ENCODE measurements at regions not wholly inside any gene's neighbourhood (a gene's known extent, or its start where the extent isn't known, plus 50 kb on each side); places are given as distances from the start of the nearest gene placed in this dataset.

DNA sequence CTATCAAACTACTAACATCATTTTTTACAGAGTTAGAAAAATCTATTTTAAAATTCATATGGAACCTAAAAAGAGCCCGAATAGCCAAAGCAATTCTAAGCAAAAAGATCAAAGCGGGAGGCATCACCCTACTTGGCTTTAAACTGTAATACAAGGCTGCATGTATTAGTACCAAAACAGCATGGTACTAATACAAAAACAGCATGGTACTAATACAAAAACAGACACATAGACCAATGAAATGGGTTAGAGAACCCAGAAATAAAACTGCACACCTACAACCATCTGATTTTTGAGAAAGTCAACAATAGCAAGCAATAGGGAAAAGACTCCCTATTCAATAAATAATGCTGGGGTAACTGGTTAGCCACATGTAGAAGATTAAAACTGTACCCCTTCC is 640.7 kb downstream of the IRS1 start:
- no peak for ATAC-seq
- intact Hi-C loops (cut with micrococcal nuclease) = no loop called here
- H3K9me3 Mint-ChIP-seq = no peaks in the 10 kb centered on the region
- no peak for DNase-seq
- Histone ChIP-seq H3K4me1 (ENCODE audit: control insufficient read depth in 2 of 2, insufficient read depth in 2 of 2, low read length in 2 of 2) (no peaks in the 10 kb centered on the region), H3K9me3 (ENCODE audit: control insufficient read depth in 2 of 3, low read length in 3 of 3) (no peaks in the 10 kb centered on the region), H3K27ac (ENCODE audit: low read depth, low read length) (no peak overlapping the region), H3K27me3 (ENCODE audit: control insufficient read depth in 2 of 2, insufficient read depth in 2 of 2, low read length in 2 of 2) (no peaks in the 10 kb centered on the region), H3K36me3 (ENCODE audit: control insufficient read depth in 2 of 3, insufficient read depth in 3 of 3, low read length in 3 of 3) (no peaks in the 10 kb centered on the region), H3K4me3 (ENCODE audit: low read length) (no peak overlapping the region)
- H3K4me1 Mint-ChIP-seq = no peaks in the 10 kb centered on the region
- H3K27ac Mint-ChIP-seq = no peak overlapping the region
- no peaks in the 10 kb centered on the region for H3K36me3 Mint-ChIP-seq
- no peak overlapping the region for H3K4me3 Mint-ChIP-seq
- ChIA-PET CTCF (no interaction called here), POLR2A (no interaction called here)
- H3K27me3 Mint-ChIP-seq = peaks cover 3 to 37% (median 13%) of the 10 kb centered on the region in 5 donors

DNA sequence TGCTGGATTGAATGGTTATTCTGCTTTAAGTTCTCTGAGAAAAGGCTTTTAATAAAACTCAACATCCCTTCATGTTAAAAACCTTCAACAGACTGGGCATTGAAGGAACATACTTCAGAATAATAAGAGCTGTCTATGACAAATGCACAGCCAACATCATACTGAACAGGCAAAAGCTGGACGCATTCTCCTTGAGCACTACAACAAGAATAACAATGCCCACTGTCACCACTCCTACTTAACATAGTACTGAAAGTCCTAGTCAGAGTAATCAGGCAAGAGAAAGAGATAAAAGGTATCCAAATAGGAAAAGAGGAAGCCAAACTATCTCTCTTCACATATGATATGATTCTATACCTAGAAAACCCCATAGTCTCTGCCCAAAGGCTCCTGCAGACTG is 641.4 kb downstream of the IRS1 start:
- Histone ChIP-seq H3K36me3 (ENCODE audit: control insufficient read depth in 2 of 3, insufficient read depth in 3 of 3, low read length in 3 of 3) (no peaks in the 10 kb centered on the region), H3K4me1 (ENCODE audit: control insufficient read depth in 2 of 2, insufficient read depth in 2 of 2, low read length in 2 of 2) (no peaks in the 10 kb centered on the region), H3K27ac (ENCODE audit: low read depth, low read length) (no peak overlapping the region), H3K4me3 (ENCODE audit: low read length) (no peak overlapping the region), H3K9me3 (ENCODE audit: control insufficient read depth in 2 of 3, low read length in 3 of 3) (no peaks in the 10 kb centered on the region), H3K27me3 (ENCODE audit: control insufficient read depth in 2 of 2, insufficient read depth in 2 of 2, low read length in 2 of 2) (no peaks in the 10 kb centered on the region)
- intact Hi-C loops (cut with micrococcal nuclease) = no loop called here
- H3K9me3 Mint-ChIP-seq = no peaks in the 10 kb centered on the region
- ATAC-seq (no peak), DNase-seq (no peak)
- CTCF ChIA-PET = no interaction called here
- POLR2A ChIA-PET = no interaction called here
- H3K27me3 Mint-ChIP-seq = peaks cover 3 to 37% (median 13%) of the 10 kb centered on the region in 5 donors
- H3K4me1 Mint-ChIP-seq = no peaks in the 10 kb centered on the region
- no peak overlapping the region for H3K27ac Mint-ChIP-seq
- no peaks in the 10 kb centered on the region for H3K36me3 Mint-ChIP-seq
- H3K4me3 Mint-ChIP-seq = no peak overlapping the region

DNA sequence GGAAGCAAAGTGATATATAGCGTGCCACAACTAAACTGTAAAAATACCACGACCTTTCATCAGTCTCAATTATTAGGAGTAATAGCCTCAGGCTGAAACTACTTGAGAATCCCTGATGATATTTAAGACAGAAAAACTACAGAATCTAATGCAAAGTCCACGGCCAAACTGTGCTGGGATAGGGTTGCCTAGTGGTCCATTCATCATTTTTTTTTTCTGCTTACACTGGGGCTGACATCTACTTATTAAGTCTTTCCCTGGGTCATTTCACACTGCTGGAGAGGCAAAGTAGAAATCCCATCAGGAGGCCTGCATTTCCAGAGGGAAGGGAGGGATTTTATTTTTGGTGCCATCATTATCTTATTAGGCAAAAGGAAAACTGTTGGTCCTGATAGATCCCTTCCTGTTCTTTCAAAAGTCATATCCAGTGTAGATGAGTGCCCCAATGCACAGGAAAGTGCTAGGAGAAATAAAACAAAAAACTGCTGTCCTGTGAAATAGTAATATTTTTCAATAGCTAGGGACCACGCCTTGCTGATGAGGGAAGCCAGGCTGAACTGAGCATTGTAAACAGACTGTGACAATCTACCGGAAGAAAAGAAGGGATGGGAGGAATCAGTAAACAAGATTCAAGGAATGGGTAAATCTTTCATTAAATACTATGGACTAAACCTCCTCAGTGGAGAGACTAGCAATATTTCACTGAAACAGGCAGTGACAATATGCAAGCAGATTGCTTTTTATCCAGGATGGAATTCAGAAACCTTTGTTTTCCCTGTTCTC is 644.3 kb downstream of the IRS1 start:
- ATAC-seq = no peak
- H3K4me1 Mint-ChIP-seq = no peaks in the 10 kb centered on the region
- H3K4me3 Mint-ChIP-seq = no peak overlapping the region
- Histone ChIP-seq H3K4me1 (ENCODE audit: control insufficient read depth in 2 of 2, insufficient read depth in 2 of 2, low read length in 2 of 2) (no peaks in the 10 kb centered on the region), H3K4me3 (ENCODE audit: low read length) (no peak overlapping the region), H3K9me3 (ENCODE audit: control insufficient read depth in 2 of 3, low read length in 3 of 3) (no peaks in the 10 kb centered on the region), H3K36me3 (ENCODE audit: control insufficient read depth in 2 of 3, insufficient read depth in 3 of 3, low read length in 3 of 3) (no peaks in the 10 kb centered on the region), H3K27ac (ENCODE audit: low read depth, low read length) (no peak overlapping the region), H3K27me3 (ENCODE audit: control insufficient read depth in 2 of 2, insufficient read depth in 2 of 2, low read length in 2 of 2) (no peaks in the 10 kb centered on the region)
- ChIA-PET POLR2A (no interaction called here), CTCF (interaction anchor here (0.6 kb wide), 1 partner anchor 36 kb away, joined by 3 read pairs; no protein-coding TSS in a partner anchor)
- H3K9me3 Mint-ChIP-seq = no peaks in the 10 kb centered on the region
- H3K36me3 Mint-ChIP-seq = no peaks in the 10 kb centered on the region
- H3K27me3 Mint-ChIP-seq = peaks cover 3 to 37% (median 13%) of the 10 kb centered on the region in 5 donors
- intact Hi-C loops (cut with micrococcal nuclease) = no loop called here
- DNase-seq = no peak
- no peak overlapping the region for H3K27ac Mint-ChIP-seq

- Histone ChIP-seq H3K9me3 (ENCODE audit: control insufficient read depth in 2 of 3, low read length in 3 of 3) (no peaks in the 10 kb centered on the region), H3K4me1 (ENCODE audit: control insufficient read depth in 2 of 2, insufficient read depth in 2 of 2, low read length in 2 of 2) (no peaks in the 10 kb centered on the region), H3K4me3 (ENCODE audit: low read length) (no peak overlapping the region), H3K27ac (ENCODE audit: low read depth, low read length) (no peak overlapping the region), H3K27me3 (ENCODE audit: control insufficient read depth in 2 of 2, insufficient read depth in 2 of 2, low read length in 2 of 2) (no peaks in the 10 kb centered on the region), H3K36me3 (ENCODE audit: control insufficient read depth in 2 of 3, insufficient read depth in 3 of 3, low read length in 3 of 3) (no peaks in the 10 kb centered on the region)
- intact Hi-C loops (cut with micrococcal nuclease) = no loop called here
- CTCF ChIA-PET = no interaction called here
- H3K9me3 Mint-ChIP-seq = no peaks in the 10 kb centered on the region
- ATAC-seq (no peak), DNase-seq (no peak)
- no peak overlapping the region for H3K27ac Mint-ChIP-seq
- POLR2A ChIA-PET = no interaction called here
- H3K27me3 Mint-ChIP-seq = peaks cover 3 to 33% (median 8%) of the 10 kb centered on the region in 5 donors
- no peaks in the 10 kb centered on the region for H3K36me3 Mint-ChIP-seq
- H3K4me3 Mint-ChIP-seq = no peak overlapping the region
- H3K4me1 Mint-ChIP-seq = no peaks in the 10 kb centered on the region
Measured at GRCh38 chr2:226154610-226155009, 645.0 kb downstream of the IRS1 start.

DNA sequence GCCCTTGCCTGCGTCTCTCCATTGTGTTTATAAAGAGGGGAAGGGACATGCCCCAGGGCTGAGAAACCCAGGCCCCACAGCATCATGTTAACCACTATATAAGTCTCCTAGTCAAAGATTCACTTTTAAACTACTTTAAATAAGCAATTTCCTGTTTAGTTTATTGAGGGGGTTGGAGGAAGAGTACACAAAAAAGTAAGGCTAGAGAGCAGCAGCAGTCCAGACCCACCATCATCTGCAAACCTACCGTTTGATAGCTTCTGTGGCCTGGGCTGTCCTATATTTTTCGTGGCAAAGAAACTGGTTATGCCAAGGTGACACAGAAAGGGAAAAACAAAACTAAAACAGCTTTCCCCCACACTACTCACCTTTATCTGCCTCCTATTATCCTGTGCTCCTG is 646.1 kb downstream of the IRS1 start:
- Histone ChIP-seq H3K27ac (ENCODE audit: low read depth, low read length) (no peak overlapping the region), H3K27me3 (ENCODE audit: control insufficient read depth in 2 of 2, insufficient read depth in 2 of 2, low read length in 2 of 2) (no peaks in the 10 kb centered on the region), H3K4me1 (ENCODE audit: control insufficient read depth in 2 of 2, insufficient read depth in 2 of 2, low read length in 2 of 2) (no peaks in the 10 kb centered on the region), H3K9me3 (ENCODE audit: control insufficient read depth in 2 of 3, low read length in 3 of 3) (no peaks in the 10 kb centered on the region), H3K36me3 (ENCODE audit: control insufficient read depth in 2 of 3, insufficient read depth in 3 of 3, low read length in 3 of 3) (no peaks in the 10 kb centered on the region), H3K4me3 (ENCODE audit: low read length) (no peak overlapping the region)
- DNase-seq (no peak), ATAC-seq (no peak)
- no peak overlapping the region for H3K27ac Mint-ChIP-seq
- no peaks in the 10 kb centered on the region for H3K4me1 Mint-ChIP-seq
- POLR2A ChIA-PET = no interaction called here
- H3K9me3 Mint-ChIP-seq = no peaks in the 10 kb centered on the region
- intact Hi-C loops (cut with micrococcal nuclease) = no loop called here
- CTCF ChIA-PET = no interaction called here
- no peaks in the 10 kb centered on the region for H3K36me3 Mint-ChIP-seq
- peaks cover 0 to 35% (median 8%) of the 10 kb centered on the region in 5 donors for H3K27me3 Mint-ChIP-seq
- no peak overlapping the region for H3K4me3 Mint-ChIP-seq

DNA sequence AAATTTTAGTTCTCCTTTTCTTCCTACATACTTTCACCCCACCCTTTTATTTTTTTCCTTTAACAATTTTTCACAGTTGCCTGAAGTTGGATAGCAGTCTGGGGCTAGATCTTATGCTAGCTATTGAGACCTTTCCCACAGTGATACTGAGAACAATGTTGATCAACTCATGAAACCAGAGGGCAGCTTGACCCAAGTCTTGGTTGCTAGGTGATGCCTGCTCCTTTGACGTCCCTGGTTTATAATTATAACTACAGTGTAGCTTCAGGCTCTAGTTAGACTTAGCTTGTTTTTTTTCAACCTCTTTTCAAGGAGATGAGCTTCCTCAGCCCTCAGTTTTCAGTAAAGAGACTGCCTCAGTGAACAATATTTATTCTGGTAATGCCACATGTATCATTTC is 648.5 kb downstream of the IRS1 start:
- ChIA-PET CTCF (no interaction called here), POLR2A (no interaction called here)
- no peak overlapping the region for H3K27ac Mint-ChIP-seq
- H3K4me3 Mint-ChIP-seq = no peak overlapping the region
- Histone ChIP-seq H3K4me3 (ENCODE audit: low read length) (no peak overlapping the region), H3K4me1 (ENCODE audit: control insufficient read depth in 2 of 2, insufficient read depth in 2 of 2, low read length in 2 of 2) (no peaks in the 10 kb centered on the region), H3K9me3 (ENCODE audit: control insufficient read depth in 2 of 3, low read length in 3 of 3) (no peaks in the 10 kb centered on the region), H3K27me3 (ENCODE audit: control insufficient read depth in 2 of 2, insufficient read depth in 2 of 2, low read length in 2 of 2) (no peaks in the 10 kb centered on the region), H3K27ac (ENCODE audit: low read depth, low read length) (no peak overlapping the region), H3K36me3 (ENCODE audit: control insufficient read depth in 2 of 3, insufficient read depth in 3 of 3, low read length in 3 of 3) (no peaks in the 10 kb centered on the region)
- H3K27me3 Mint-ChIP-seq = peaks cover 0 to 26% (median 0%) of the 10 kb centered on the region in 5 donors
- H3K4me1 Mint-ChIP-seq = no peaks in the 10 kb centered on the region
- no peak for DNase-seq
- ATAC-seq = no peak
- intact Hi-C loops (cut with micrococcal nuclease) = no loop called here
- H3K36me3 Mint-ChIP-seq = no peaks in the 10 kb centered on the region
- peaks cover 0 to 1% (median 0%) of the 10 kb centered on the region in 11 donors for H3K9me3 Mint-ChIP-seq

DNA sequence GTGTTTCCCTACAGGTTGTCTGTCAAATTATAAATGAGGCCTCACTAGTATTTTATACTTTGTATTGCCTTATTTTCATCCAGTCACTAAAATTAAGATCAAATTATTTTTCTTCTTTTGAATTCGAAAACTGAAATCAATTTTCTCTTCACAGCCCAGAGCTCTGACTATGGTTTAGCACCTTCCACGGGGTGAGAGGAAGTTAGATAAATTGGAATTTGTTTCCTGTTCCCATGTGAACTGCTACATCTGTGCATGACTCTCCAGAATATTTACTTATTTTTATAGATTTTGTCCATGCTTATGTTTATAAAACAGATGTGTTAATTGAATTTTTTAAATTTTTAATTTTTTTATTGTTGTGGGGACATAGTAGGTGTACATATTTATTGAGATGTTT is 656.5 kb downstream of the IRS1 start:
- ChIA-PET POLR2A (no interaction called here), CTCF (interaction anchor here (0.7 kb wide), 1 partner anchor 29 kb away, joined by 4 read pairs; no protein-coding TSS in a partner anchor)
- Histone ChIP-seq H3K4me3 (ENCODE audit: low read length) (no peak overlapping the region), H3K4me1 (ENCODE audit: control insufficient read depth in 2 of 2, insufficient read depth in 2 of 2, low read length in 2 of 2) (no peaks in the 10 kb centered on the region), H3K9me3 (ENCODE audit: control insufficient read depth in 2 of 3, low read length in 3 of 3) (no peaks in the 10 kb centered on the region), H3K36me3 (ENCODE audit: control insufficient read depth in 2 of 3, insufficient read depth in 3 of 3, low read length in 3 of 3) (no peaks in the 10 kb centered on the region), H3K27ac (ENCODE audit: low read depth, low read length) (no peak overlapping the region), H3K27me3 (ENCODE audit: control insufficient read depth in 2 of 2, insufficient read depth in 2 of 2, low read length in 2 of 2) (no peaks in the 10 kb centered on the region)
- Mint-ChIP-seq H3K4me3 (no peak overlapping the region), H3K9me3 (peaks cover 0 to 1% (median 0%) of the 10 kb centered on the region in 11 donors), H3K27ac (no peak overlapping the region), H3K4me1 (peaks cover 0 to 2% (median 0%) of the 10 kb centered on the region in 7 donors), H3K36me3 (no peaks in the 10 kb centered on the region), H3K27me3 (peaks cover 0 to 10% (median 0%) of the 10 kb centered on the region in 5 donors)
- DNase-seq (no peak), ATAC-seq (no peak)
- intact Hi-C loops (cut with micrococcal nuclease) = no loop called here

Measured in naive thymus-derived CD4-positive, alpha-beta T cell (primary cell).